ENCODE measurements at regions not wholly inside any gene's neighbourhood (a gene's known extent, or its start where the extent isn't known, plus 50 kb on each side); places are given as distances from the start of the nearest gene placed in this dataset.

GRCh38 chr4:187387739-187388138 is 607.8 kb upstream of the ZFP42 start:
- TF ChIP-seq CTCF (conservative IDR thresholded peaks at IDR 0.05 in 1 of 2, IDR thresholded peaks at IDR 0.05 in 1 of 2; ENCODE audit: extremely low read depth in 1 of 2, insufficient read depth in 1 of 2, low read depth in 1 of 2, low read length in 2 of 2) (no peak), EZH2 (IDR thresholded peaks at IDR 0.05; ENCODE audit: borderline replicate concordance, low read length) (no peak)

All from mammary epithelial cell (primary cell).